ENCODE measurements at regions not wholly inside any gene's neighbourhood (a gene's known extent, or its start where the extent isn't known, plus 50 kb on each side); places are given as distances from the start of the nearest gene placed in this dataset.

DNA sequence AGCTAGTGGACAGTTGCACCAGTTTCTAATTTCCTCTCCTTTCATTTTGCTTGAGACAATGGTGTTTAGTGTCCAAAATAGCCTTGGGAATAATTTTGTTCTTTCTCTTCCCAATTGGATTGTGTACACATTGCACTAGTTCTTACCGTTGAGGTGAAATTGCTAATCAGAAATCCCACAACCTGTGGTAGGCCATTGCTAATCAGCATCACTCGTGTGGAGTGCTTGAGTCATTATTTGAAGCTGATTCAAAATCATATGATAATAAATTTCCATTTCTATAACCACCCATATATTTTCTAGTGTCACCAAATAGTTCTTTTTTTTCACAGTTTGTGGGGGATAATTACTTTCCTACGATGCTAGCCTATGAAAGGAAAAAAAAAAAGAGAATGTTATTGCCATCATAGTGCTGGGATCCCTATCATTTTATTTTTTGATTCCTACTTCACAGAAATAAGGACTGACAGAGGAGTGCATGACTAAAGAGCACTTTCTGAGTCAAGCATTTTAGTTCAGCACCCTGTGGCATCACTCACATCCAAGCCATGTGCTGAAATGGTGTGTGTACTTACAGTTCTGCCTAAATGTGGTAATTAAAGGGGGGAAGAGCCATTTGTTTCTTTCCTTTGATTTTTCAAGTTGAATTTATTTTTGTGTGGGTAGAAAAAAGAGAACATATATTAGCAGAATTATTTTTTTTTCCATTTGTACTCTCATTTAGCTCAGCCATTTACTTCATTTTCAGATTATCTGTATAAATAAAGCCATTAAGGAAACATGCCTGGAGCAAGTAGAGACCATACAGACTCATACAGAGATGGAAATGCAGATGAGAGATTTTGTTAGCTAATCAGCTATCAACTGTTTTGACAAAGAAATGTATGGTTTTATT lies 108.0 kb upstream of the MEIS2 start:
- TF ChIP-seq CTCF (IDR thresholded peaks at IDR 0.05; ENCODE audit: low read depth, low read length) = no peak
- no peak for DNase-seq (ENCODE audit: low read depth in 2 of 2)
- H3K4me3 ChIP-seq (replicated peaks in 1 of 2; ENCODE audit: low read depth in 2 of 2, low read length in 2 of 2) = no peak overlapping the region

- TF ChIP-seq CTCF (IDR thresholded peaks at IDR 0.05; ENCODE audit: low read depth, low read length) = no peak
- no peak overlapping the region for H3K4me3 ChIP-seq (replicated peaks in 1 of 2; ENCODE audit: low read depth in 2 of 2, low read length in 2 of 2)
- DNase-seq (ENCODE audit: low read depth in 2 of 2) = no peak
Observed at GRCh38 chr15:37209041-37209363, 108.7 kb upstream of the MEIS2 start.

DNA sequence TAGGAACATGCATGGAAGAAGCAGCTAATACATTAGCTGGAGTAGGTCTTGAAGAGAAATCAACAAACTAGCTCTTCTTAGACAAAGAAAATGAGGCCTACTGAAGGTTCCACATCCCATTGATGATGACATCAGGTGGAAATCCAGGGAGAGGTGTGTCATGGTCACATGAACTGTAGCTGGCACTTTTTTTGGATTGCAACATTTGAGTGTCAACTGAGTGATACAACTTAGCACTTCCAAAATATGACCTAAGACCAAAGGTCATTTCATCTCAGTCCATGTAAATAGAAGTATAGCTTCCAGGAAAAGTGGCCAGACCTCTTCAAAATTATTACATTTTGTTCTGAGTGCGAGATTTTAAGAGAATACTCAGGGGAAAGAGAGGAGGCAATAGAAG lies 117.2 kb upstream of the MEIS2 start:
- H3K4me3 ChIP-seq (replicated peaks in 1 of 2; ENCODE audit: low read depth in 2 of 2, low read length in 2 of 2) = no peak overlapping the region
- DNase-seq (ENCODE audit: low read depth in 2 of 2) = no peak
- TF ChIP-seq CTCF (IDR thresholded peaks at IDR 0.05; ENCODE audit: low read depth, low read length) = no peak

DNA sequence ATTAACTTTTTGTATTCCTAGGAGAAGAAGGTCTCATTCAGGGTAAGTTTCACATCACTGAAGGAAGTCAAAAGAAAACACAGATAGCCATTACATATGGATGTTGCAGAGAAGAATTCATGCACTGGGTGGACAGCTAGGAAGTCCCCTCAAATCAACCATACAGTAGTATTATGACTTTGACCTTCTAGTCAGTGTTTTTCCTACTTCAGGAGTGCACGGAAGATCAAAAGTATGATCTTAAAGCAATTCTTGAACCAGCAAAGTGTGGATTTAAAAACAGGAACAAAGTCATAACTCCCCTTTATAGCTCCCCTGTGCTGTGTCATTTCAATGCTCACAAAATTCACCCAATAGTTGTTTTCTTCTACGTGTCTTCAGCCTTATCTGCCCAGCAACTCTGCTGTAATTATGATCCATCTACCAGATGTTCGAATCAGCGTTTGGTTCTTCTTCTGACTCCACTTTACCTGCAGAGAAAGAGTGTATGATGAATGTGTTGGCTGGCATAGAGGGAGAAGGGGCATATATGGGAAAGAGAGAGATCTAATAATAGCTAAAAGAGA lies 118.1 kb upstream of the MEIS2 start:
- H3K4me3 ChIP-seq (replicated peaks in 1 of 2; ENCODE audit: low read depth in 2 of 2, low read length in 2 of 2) = no peak overlapping the region
- no peak for DNase-seq (ENCODE audit: low read depth in 2 of 2)
- TF ChIP-seq CTCF (IDR thresholded peaks at IDR 0.05; ENCODE audit: low read depth, low read length) = no peak

DNA sequence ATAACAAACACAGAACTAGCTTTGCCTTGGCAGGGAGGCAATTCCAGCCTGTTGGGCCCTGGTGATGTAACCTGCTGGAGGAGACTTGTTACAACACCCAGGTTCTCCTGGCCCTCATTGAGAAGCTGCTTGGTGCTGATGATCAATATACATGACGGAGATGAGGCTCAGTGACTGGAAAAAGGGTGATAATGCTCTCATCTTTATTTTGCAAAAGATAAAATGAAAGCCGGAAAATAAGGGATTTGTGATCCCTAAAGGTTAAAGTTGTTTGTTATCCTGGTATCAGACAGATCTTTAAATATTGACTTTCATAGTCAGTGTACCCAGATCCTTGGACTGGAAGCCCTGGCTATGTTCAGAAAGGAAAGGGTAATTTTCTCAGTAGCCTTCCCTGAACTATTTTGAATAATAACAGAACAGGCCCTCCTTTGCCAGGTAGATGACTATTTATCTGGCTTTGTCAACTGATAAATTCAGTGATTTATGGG lies 118.9 kb upstream of the MEIS2 start:
- no peak for TF ChIP-seq CTCF (IDR thresholded peaks at IDR 0.05; ENCODE audit: low read depth, low read length)
- no peak for DNase-seq (ENCODE audit: low read depth in 2 of 2)
- no peak overlapping the region for H3K4me3 ChIP-seq (replicated peaks in 1 of 2; ENCODE audit: low read depth in 2 of 2, low read length in 2 of 2)

DNA sequence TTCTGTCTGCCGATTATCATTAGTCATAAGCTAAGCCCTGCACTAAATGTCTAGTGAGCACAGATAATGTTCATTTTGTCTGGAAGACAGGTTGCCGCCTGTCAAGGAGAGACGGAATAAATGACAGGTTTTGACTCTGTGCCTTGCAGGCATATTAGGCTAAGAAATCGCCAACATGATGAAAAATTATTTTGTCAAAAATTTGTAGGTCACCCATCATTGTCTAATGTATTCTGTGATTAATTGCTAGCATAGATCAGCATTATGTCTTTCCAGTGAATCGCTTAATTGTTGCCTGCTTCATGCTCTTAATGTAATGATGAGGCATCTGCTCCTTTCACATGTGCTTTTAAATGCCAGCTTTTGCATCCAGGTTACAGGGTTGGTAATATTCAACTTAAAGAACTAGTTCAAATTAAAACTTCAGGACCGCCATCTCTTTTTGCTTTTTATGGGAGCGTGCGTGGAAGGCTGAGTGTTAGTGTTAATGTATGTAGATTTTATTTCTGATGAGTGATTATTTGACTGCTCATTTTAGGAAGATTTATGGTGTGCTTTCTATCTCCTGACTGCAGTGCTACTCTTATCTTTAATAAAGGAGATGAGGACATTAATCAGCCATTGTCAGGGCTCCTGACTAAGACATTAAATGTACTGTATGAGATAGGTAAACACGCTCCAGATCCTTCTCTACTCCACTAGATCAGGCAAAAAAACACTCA lies 120.8 kb upstream of the MEIS2 start:
- no peak for DNase-seq (ENCODE audit: low read depth in 2 of 2)
- H3K4me3 ChIP-seq (replicated peaks in 1 of 2; ENCODE audit: low read depth in 2 of 2, low read length in 2 of 2) = no peak overlapping the region
- no peak for TF ChIP-seq CTCF (IDR thresholded peaks at IDR 0.05; ENCODE audit: low read depth, low read length)

All from cardiac fibroblast (primary cell).